Glutamatergic neuron (in vitro differentiated cells): ENCODE measurements at regions not wholly inside any gene's neighbourhood (a gene's known extent, or its start where the extent isn't known, plus 50 kb on each side); places are given as distances from the start of the nearest gene placed in this dataset.
"Not testable (repeated sequence)": the region's sequence is repeated elsewhere in the genome, so short reads cannot be mapped to it uniquely, and the experiment has no call there.

Experiments
- DNase-seq: peaks from one replicate; pipeline ENCODE4 v3.0.0; 2022
- H3K27ac Mint-ChIP-seq: one replicate; pipeline ENCODE4 v1.8.0; 2020; ENCODE audit warnings: mild to moderate bottlenecking, mixed read lengths, inconsistent platforms; ENCODE audit not compliant: unreplicated experiment
- H3K27me3 Mint-ChIP-seq: one replicate; pipeline ENCODE4 v1.8.0; 2020; ENCODE audit warnings: mild to moderate bottlenecking, moderate library complexity, mixed read lengths, inconsistent platforms; ENCODE audit not compliant: unreplicated experiment
- H3K36me3 Mint-ChIP-seq: one replicate; pipeline ENCODE4 v1.8.0; 2020; ENCODE audit warnings: mild to moderate bottlenecking, mixed read lengths, inconsistent platforms; ENCODE audit not compliant: unreplicated experiment
- H3K4me1 Mint-ChIP-seq: one replicate; pipeline ENCODE4 v1.8.0; 2020; ENCODE audit warnings: mild to moderate bottlenecking, low read depth, mixed read lengths, inconsistent platforms; ENCODE audit not compliant: unreplicated experiment
- H3K4me3 Mint-ChIP-seq: one replicate; pipeline ENCODE4 v1.8.0; 2020; ENCODE audit warnings: mild to moderate bottlenecking, mixed read lengths, inconsistent platforms; ENCODE audit not compliant: unreplicated experiment
- H3K9me3 Mint-ChIP-seq: one replicate; pipeline ENCODE4 v1.8.0; 2020; ENCODE audit warnings: mild to moderate bottlenecking, moderate library complexity, mixed read lengths, inconsistent platforms; ENCODE audit not compliant: unreplicated experiment
- CTCF ChIP-seq: fragments of 200-600 bp; sonication (generic); IDR thresholded peaks from one replicate; pipeline ENCODE4 v1.5.0; 2021; ENCODE audit not compliant: partially characterized antibody, unreplicated experiment

- H3K27ac Mint-ChIP-seq, H3K9me3 Mint-ChIP-seq, H3K36me3 Mint-ChIP-seq, H3K4me1 Mint-ChIP-seq, H3K4me3 Mint-ChIP-seq, H3K27me3 Mint-ChIP-seq, DNase-seq: not testable (repeated sequence)
These were observed 144.9 kb upstream of the APOOL start for GRCh38 chrX:84858771-84859170.

DNA sequence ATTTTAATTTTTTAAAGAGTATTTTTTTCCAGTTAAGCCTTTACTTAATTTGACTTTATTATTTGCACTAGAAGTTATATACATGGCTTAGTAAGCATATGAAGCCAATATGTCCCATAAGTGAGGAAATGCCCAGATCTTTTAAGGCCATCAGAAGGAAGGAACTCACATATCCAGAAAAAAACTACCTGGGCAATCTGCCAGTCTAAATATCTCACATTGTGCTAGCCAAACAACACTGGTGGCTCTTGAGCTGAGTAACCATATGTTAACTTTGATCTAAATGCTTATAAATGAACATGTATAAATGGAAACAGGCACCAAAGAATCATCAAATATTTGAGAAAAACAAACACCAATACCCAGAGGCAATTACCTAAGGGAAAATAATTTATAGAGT, 138.6 kb upstream of the APOOL start:
- no peak overlapping the region for H3K4me3 Mint-ChIP-seq
- no peaks in the 10 kb centered on the region for H3K36me3 Mint-ChIP-seq
- H3K27ac Mint-ChIP-seq = no peak overlapping the region
- no peak for TF ChIP-seq CTCF
- no peaks in the 10 kb centered on the region for H3K9me3 Mint-ChIP-seq
- no peaks in the 10 kb centered on the region for H3K27me3 Mint-ChIP-seq
- DNase-seq = no peak
- no peaks in the 10 kb centered on the region for H3K4me1 Mint-ChIP-seq

- H3K4me1 Mint-ChIP-seq, H3K4me3 Mint-ChIP-seq, H3K27me3 Mint-ChIP-seq, H3K27ac Mint-ChIP-seq, H3K36me3 Mint-ChIP-seq, DNase-seq, H3K9me3 Mint-ChIP-seq: not testable (repeated sequence)
These were observed 133.4 kb upstream of the APOOL start for GRCh38 chrX:84870281-84870680.

GRCh38 chrX:84872160-84872771, 131.4 kb upstream of the APOOL start:
- not testable (repeated sequence) for H3K4me3 Mint-ChIP-seq, H3K36me3 Mint-ChIP-seq, DNase-seq, H3K4me1 Mint-ChIP-seq, H3K27me3 Mint-ChIP-seq, H3K27ac Mint-ChIP-seq, H3K9me3 Mint-ChIP-seq

- no peak for TF ChIP-seq CTCF
- Mint-ChIP-seq H3K4me1 (no peaks in the 10 kb centered on the region), H3K36me3 (no peaks in the 10 kb centered on the region), H3K27me3 (no peaks in the 10 kb centered on the region), H3K27ac (no peak overlapping the region), H3K9me3 (no peaks in the 10 kb centered on the region), H3K4me3 (no peak overlapping the region)
- no peak for DNase-seq
These were observed 130.5 kb upstream of the APOOL start for GRCh38 chrX:84873176-84873575.

GRCh38 chrX:84876876-84877275, 126.8 kb upstream of the APOOL start:
- Mint-ChIP-seq H3K27me3 (no peaks in the 10 kb centered on the region), H3K36me3 (no peaks in the 10 kb centered on the region), H3K4me1 (no peaks in the 10 kb centered on the region), H3K9me3 (no peaks in the 10 kb centered on the region), H3K27ac (no peak overlapping the region), H3K4me3 (no peak overlapping the region)
- no peak for TF ChIP-seq CTCF
- DNase-seq = no peak
